ENCODE measurements at regions not wholly inside any gene's neighbourhood (a gene's known extent, or its start where the extent isn't known, plus 50 kb on each side); places are given as distances from the start of the nearest gene placed in this dataset.
A peak's percentile ranks its signal among the peaks of the same experiment; 100 is the strongest.

GRCh38 chrX:27924718-27925117 is 56.5 kb downstream of the DCAF8L1 start:
- no peak for DNase-seq

- DNase-seq: no peak
Measured at GRCh38 chrX:27924261-27924660, 57.0 kb downstream of the DCAF8L1 start.

- no peak for DNase-seq
Measured at GRCh38 chrX:27918799-27919198, 62.5 kb downstream of the DCAF8L1 start.

- no peak for DNase-seq
Measured at GRCh38 chrX:27917713-27918500, 63.3 kb downstream of the DCAF8L1 start.

GRCh38 chrX:27915617-27916016 is 65.6 kb downstream of the DCAF8L1 start:
- DNase-seq: peak in 1 of 5 experiments; percentile 1

- DNase-seq: no peak
Measured at GRCh38 chrX:27910412-27910811, 70.8 kb downstream of the DCAF8L1 start.

- no peak for DNase-seq
Measured at GRCh38 chrX:27903960-27904359, 77.3 kb downstream of the DCAF8L1 start.

GRCh38 chrX:27893871-27894270 is 86.1 kb downstream of the MAGEB10 start:
- no peak for DNase-seq

- DNase-seq: no peak
Measured at GRCh38 chrX:27893211-27893610, 85.4 kb downstream of the MAGEB10 start.

GRCh38 chrX:27890611-27891010 is 82.8 kb downstream of the MAGEB10 start:
- no peak for DNase-seq

GRCh38 chrX:27889878-27890277 is 82.1 kb downstream of the MAGEB10 start:
- no peak for DNase-seq

- DNase-seq: no peak
Measured at GRCh38 chrX:27884654-27885053, 76.9 kb downstream of the MAGEB10 start.

GRCh38 chrX:27883468-27884092 is 75.8 kb downstream of the MAGEB10 start:
- no peak for DNase-seq

GRCh38 chrX:27882695-27883094 is 74.9 kb downstream of the MAGEB10 start:
- no peak for DNase-seq

- no peak for DNase-seq
Measured at GRCh38 chrX:27878862-27879261, 71.1 kb downstream of the MAGEB10 start.

Measured in T-helper 2 cell (primary cell).